22Rv1 (cell line): ENCODE measurements at regions not wholly inside any gene's neighbourhood (a gene's known extent, or its start where the extent isn't known, plus 50 kb on each side); places are given as distances from the start of the nearest gene placed in this dataset.

Experiments used
- H3K27ac ChIP-seq: fragments of 450-650 bp; 2 replicates; pipeline ENCODE4 v1.5.1; 2017
- CTCF ChIP-seq: fragments of 450-650 bp; IDR thresholded peaks from 2 replicates; pipeline ENCODE4 v1.5.1; 2017; ENCODE audit warnings: mild to moderate bottlenecking
- ZFX ChIP-seq: fragments of 450-650 bp; IDR thresholded peaks from 2 replicates; pipeline ENCODE4 v1.6.1; 2017; ENCODE audit warnings: antibody characterized with exemption, borderline replicate concordance

GRCh38 chrX:129239371-129239770 lies 283.9 kb downstream of the SMARCA1 start:
- no peak overlapping the region for H3K27ac ChIP-seq
- no peak for TF ChIP-seq ZFX
- no peak for TF ChIP-seq CTCF

GRCh38 chrX:129238011-129238410 lies 285.3 kb downstream of the SMARCA1 start:
- TF ChIP-seq ZFX = no peak
- TF ChIP-seq CTCF = no peak
- H3K27ac ChIP-seq = no peak overlapping the region

- H3K27ac ChIP-seq = no peak overlapping the region
- TF ChIP-seq ZFX (no peak), CTCF (no peak)
Observed at GRCh38 chrX:129235903-129236302, 287.4 kb downstream of the SMARCA1 start.

GRCh38 chrX:129233786-129234185 lies 289.5 kb downstream of the SMARCA1 start:
- H3K27ac ChIP-seq = no peak overlapping the region
- TF ChIP-seq CTCF = no peak
- no peak for TF ChIP-seq ZFX

GRCh38 chrX:129230850-129231512 lies 292.3 kb downstream of the SMARCA1 start:
- no peak overlapping the region for H3K27ac ChIP-seq
- TF ChIP-seq ZFX = no peak
- no peak for TF ChIP-seq CTCF

GRCh38 chrX:129230168-129230567 lies 293.1 kb downstream of the SMARCA1 start:
- H3K27ac ChIP-seq = no peak overlapping the region
- TF ChIP-seq ZFX = no peak
- no peak for TF ChIP-seq CTCF

GRCh38 chrX:129227366-129227765 lies 295.9 kb downstream of the SMARCA1 start:
- H3K27ac ChIP-seq = no peak overlapping the region
- TF ChIP-seq ZFX (no peak), CTCF (no peak)
